ENCODE measurements at regions not wholly inside any gene's neighbourhood (a gene's known extent, or its start where the extent isn't known, plus 50 kb on each side); places are given as distances from the start of the nearest gene placed in this dataset.

DNA sequence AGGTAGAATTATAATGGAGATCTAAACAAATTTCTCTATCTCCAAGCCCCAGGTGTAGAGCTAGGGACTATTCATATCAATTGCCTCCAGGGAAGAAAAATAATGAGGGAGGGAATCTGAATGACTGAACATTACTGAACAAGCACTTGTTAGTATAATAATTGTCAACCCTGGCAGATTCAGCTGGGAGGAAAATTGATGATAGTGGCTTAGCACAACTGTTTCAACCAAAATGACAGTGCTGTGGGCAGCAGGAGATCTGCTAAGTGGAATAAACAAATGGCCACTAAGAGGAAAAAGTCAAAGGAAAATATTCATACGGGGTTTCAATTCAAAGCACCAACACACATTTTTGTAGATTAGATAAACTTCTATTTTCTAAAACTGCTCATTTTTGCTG, 294.9 kb upstream of the ZNF385D start (continued):
- TF ChIP-seq, protein P1, sequence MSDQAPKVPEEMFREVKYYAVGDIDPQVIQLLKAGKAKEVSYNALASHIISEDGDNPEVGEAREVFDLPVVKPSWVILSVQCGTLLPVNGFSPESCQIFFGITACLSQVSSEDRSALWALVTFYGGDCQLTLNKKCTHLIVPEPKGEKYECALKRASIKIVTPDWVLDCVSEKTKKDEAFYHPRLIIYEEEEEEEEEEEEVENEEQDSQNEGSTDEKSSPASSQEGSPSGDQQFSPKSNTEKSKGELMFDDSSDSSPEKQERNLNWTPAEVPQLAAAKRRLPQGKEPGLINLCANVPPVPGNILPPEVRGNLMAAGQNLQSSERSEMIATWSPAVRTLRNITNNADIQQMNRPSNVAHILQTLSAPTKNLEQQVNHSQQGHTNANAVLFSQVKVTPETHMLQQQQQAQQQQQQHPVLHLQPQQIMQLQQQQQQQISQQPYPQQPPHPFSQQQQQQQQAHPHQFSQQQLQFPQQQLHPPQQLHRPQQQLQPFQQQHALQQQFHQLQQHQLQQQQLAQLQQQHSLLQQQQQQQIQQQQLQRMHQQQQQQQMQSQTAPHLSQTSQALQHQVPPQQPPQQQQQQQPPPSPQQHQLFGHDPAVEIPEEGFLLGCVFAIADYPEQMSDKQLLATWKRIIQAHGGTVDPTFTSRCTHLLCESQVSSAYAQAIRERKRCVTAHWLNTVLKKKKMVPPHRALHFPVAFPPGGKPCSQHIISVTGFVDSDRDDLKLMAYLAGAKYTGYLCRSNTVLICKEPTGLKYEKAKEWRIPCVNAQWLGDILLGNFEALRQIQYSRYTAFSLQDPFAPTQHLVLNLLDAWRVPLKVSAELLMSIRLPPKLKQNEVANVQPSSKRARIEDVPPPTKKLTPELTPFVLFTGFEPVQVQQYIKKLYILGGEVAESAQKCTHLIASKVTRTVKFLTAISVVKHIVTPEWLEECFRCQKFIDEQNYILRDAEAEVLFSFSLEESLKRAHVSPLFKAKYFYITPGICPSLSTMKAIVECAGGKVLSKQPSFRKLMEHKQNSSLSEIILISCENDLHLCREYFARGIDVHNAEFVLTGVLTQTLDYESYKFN (CRISPR knock-in tag; conservative IDR thresholded peaks at IDR 0.05) = no peak
- TF ChIP-seq MIER3 (CRISPR knock-in tag; IDR thresholded peaks at IDR 0.05; ENCODE audit: borderline replicate concordance) = no peak
- no peak for TF ChIP-seq NR3C1 (CRISPR knock-in tag; IDR thresholded peaks at IDR 0.05)
- TF ChIP-seq NFKB2 (CRISPR knock-in tag; IDR thresholded peaks at IDR 0.05; ENCODE audit: borderline replicate concordance) = no peak

DNA sequence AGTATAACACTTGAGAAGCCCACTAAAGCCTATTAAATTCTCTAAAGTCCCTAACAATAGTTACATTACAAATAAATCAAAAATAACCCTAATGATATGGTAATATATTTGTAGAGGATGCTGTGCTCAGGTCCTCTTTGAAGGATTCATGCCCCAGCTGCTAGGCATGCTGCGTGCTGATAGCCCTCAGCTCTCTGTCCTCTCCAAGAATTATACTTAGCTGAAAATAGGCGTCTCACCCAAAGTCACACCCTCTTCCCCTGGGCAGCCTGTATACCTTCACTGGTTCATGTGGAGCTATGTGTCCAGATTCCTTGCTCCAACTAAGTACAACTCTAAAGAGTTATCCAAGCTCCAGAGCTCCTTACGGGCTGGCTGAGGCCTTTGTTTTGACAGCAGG, 312.5 kb upstream of the ZNF385D start:
- WGBS (ENCODE audit: low lambda C conversion rate) = 0% methylated on average over 3 of the region's 3 CpGs
- no peaks in the 10 kb centered on the region for H3K36me3 ChIP-seq (replicated peaks in 1 of 2; ENCODE audit: control insufficient read depth in 1 of 2, insufficient read depth in 2 of 2, low read length in 2 of 2)
- FAIRE-seq (no peak), DNase-seq (ENCODE audit: low spot score) (no peak), ATAC-seq (no peak)
- H4K20me1 ChIP-seq (ENCODE audit: insufficient read depth, low read length) = no peaks in the 10 kb centered on the region
- in situ Hi-C loops (cut with HindIII; ENCODE audit: extremely low pct_ligation_motif_present, low pct_unique_long_range_greater_than_20kb) = no loop called here
- H3K9ac ChIP-seq (ENCODE audit: insufficient read depth, low read depth, low read length) = no peak overlapping the region
- intact Hi-C loops (cut with micrococcal nuclease; ENCODE audit: unreplicated experiment) = no loop called here
- H3K9me3 ChIP-seq (ENCODE audit: low read length) = no peaks in the 10 kb centered on the region
- no TSS peak for BruUV-seq (replicated peaks)
- no peaks in the 10 kb centered on the region for H3K4me1 ChIP-seq (ENCODE audit: insufficient read depth, low read length)
- no peaks in the 10 kb centered on the region for H3K79me2 ChIP-seq (ENCODE audit: insufficient read depth, low read length)
- no peak overlapping the region for H3K4me3 ChIP-seq (replicated peaks in 1 of 3; ENCODE audit: insufficient read depth in 1 of 3, low read depth in 2 of 3, low read length in 3 of 3)
- no peak overlapping the region for H2AFZ ChIP-seq (ENCODE audit: low read length)
- H3K27ac ChIP-seq (ENCODE audit: extremely low read length, insufficient read depth, low read length) = no peak overlapping the region
- H3K4me2 ChIP-seq (ENCODE audit: low read depth, low read length) = no peak overlapping the region
- H3K27me3 ChIP-seq (ENCODE audit: control insufficient read depth in 1 of 2, insufficient read depth in 2 of 2, low read length in 2 of 2) = no peaks in the 10 kb centered on the region
- CTCF ChIA-PET (ENCODE audit: low intra/inter-chr PET ratio, low total read pairs) = no interaction called here
- POLR2A ChIA-PET = no interaction called here
- no peak for TF ChIP-seq ZBTB1 (CRISPR knock-in tag; IDR thresholded peaks at IDR 0.05; ENCODE audit: borderline replicate concordance)
- TF ChIP-seq MED1 (CRISPR knock-in tag; IDR thresholded peaks at IDR 0.05) = no peak
- TF ChIP-seq CCDC6 (CRISPR knock-in tag; IDR thresholded peaks at IDR 0.05) = no peak
- TF ChIP-seq, protein P2, sequence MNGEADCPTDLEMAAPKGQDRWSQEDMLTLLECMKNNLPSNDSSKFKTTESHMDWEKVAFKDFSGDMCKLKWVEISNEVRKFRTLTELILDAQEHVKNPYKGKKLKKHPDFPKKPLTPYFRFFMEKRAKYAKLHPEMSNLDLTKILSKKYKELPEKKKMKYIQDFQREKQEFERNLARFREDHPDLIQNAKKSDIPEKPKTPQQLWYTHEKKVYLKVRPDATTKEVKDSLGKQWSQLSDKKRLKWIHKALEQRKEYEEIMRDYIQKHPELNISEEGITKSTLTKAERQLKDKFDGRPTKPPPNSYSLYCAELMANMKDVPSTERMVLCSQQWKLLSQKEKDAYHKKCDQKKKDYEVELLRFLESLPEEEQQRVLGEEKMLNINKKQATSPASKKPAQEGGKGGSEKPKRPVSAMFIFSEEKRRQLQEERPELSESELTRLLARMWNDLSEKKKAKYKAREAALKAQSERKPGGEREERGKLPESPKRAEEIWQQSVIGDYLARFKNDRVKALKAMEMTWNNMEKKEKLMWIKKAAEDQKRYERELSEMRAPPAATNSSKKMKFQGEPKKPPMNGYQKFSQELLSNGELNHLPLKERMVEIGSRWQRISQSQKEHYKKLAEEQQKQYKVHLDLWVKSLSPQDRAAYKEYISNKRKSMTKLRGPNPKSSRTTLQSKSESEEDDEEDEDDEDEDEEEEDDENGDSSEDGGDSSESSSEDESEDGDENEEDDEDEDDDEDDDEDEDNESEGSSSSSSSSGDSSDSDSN (CRISPR knock-in tag; IDR thresholded peaks at IDR 0.05) = no peak
- no peak for TF ChIP-seq ZKSCAN1 (IDR thresholded peaks at IDR 0.05; ENCODE audit: low read length)
- no peak for TF ChIP-seq RNF2 (conservative IDR thresholded peaks at IDR 0.05; ENCODE audit: low read depth)
- TF ChIP-seq, protein P3, sequence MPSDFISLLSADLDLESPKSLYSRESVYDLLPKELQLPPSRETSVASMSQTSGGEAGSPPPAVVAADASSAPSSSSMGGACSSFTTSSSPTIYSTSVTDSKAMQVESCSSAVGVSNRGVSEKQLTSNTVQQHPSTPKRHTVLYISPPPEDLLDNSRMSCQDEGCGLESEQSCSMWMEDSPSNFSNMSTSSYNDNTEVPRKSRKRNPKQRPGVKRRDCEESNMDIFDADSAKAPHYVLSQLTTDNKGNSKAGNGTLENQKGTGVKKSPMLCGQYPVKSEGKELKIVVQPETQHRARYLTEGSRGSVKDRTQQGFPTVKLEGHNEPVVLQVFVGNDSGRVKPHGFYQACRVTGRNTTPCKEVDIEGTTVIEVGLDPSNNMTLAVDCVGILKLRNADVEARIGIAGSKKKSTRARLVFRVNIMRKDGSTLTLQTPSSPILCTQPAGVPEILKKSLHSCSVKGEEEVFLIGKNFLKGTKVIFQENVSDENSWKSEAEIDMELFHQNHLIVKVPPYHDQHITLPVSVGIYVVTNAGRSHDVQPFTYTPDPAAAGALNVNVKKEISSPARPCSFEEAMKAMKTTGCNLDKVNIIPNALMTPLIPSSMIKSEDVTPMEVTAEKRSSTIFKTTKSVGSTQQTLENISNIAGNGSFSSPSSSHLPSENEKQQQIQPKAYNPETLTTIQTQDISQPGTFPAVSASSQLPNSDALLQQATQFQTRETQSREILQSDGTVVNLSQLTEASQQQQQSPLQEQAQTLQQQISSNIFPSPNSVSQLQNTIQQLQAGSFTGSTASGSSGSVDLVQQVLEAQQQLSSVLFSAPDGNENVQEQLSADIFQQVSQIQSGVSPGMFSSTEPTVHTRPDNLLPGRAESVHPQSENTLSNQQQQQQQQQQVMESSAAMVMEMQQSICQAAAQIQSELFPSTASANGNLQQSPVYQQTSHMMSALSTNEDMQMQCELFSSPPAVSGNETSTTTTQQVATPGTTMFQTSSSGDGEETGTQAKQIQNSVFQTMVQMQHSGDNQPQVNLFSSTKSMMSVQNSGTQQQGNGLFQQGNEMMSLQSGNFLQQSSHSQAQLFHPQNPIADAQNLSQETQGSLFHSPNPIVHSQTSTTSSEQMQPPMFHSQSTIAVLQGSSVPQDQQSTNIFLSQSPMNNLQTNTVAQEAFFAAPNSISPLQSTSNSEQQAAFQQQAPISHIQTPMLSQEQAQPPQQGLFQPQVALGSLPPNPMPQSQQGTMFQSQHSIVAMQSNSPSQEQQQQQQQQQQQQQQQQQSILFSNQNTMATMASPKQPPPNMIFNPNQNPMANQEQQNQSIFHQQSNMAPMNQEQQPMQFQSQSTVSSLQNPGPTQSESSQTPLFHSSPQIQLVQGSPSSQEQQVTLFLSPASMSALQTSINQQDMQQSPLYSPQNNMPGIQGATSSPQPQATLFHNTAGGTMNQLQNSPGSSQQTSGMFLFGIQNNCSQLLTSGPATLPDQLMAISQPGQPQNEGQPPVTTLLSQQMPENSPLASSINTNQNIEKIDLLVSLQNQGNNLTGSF (CRISPR knock-in tag; IDR thresholded peaks at IDR 0.05) = no peak
- TF ChIP-seq NCOA1 (CRISPR knock-in tag; IDR thresholded peaks at IDR 0.05) = no peak

Measured in HepG2 (cell line).